Panc1 (cell line): ENCODE measurements at regions not wholly inside any gene's neighbourhood (a gene's known extent, or its start where the extent isn't known, plus 50 kb on each side); places are given as distances from the start of the nearest gene placed in this dataset.

Source experiments
- ATAC-seq: fragments of 200-7000 bp; cut with Tn5 transposase; 2 replicates; pipeline ENCODE4 v1.9.1; 2020; ENCODE audit warnings: mild to moderate bottlenecking, moderate library complexity
- BruUV-seq: library from RNA; stranded (reverse); fragments of 400-500 nt; replicated peaks from 2 replicates; lab custom pipeline; 2021; lab: Mats Ljungman, UMichigan
- CTCF ChIA-PET: fragments of 300-600 bp; sonication (Branson Sonifier 250); formaldehyde crosslinking; loops from one replicate; lab custom pipeline; 2022; ENCODE audit warnings: antibody characterized with exemption; lab: Charles Lee
- POLR2A ChIA-PET: fragments of 300-600 bp; sonication (Branson Sonifier 250); formaldehyde crosslinking; loops from one replicate; lab custom pipeline; 2022; ENCODE audit warnings: antibody characterized with exemption; lab: Charles Lee
- DNase-seq: peaks from one replicate; pipeline ENCODE4 v3.0.0-alpha.2; 2010; ENCODE audit warnings: low read depth, low spot score
- H3K27ac ChIP-seq: 2 replicates; pipeline ENCODE4 v1.5.1; 2011; ENCODE audit warnings: mild to moderate bottlenecking, low read length, inconsistent platforms
- H3K27me3 ChIP-seq: fragments of 200-500 bp; sonication (Bioruptor generic); 2 replicates; pipeline ENCODE4 v1.6.0; 2014; ENCODE audit warnings: low read length, inconsistent platforms; ENCODE audit not compliant: control insufficient read depth, insufficient read depth
- H3K36me3 ChIP-seq: fragments of 200-500 bp; sonication (Bioruptor generic); 2 replicates; pipeline ENCODE4 v1.5.1; 2014; ENCODE audit warnings: inconsistent platforms, mild to moderate bottlenecking, low read length, moderate library complexity; ENCODE audit not compliant: control insufficient read depth, insufficient read depth
- H3K4me1 ChIP-seq: 2 replicates; pipeline ENCODE4 v1.5.1; 2011; ENCODE audit warnings: inconsistent platforms, mild to moderate bottlenecking, low read length, moderate library complexity; ENCODE audit not compliant: control insufficient read depth, insufficient read depth
- H3K4me3 ChIP-seq, 2 experiments: 2 replicates each; pipeline ENCODE4 v1.5.1; 2011 to 2012; ENCODE audit warnings: low read depth in 2 of 2, low read length in 2 of 2, mild to moderate bottlenecking in 2 of 2, inconsistent platforms in 1 of 2, moderate library complexity in 1 of 2
- H3K9me3 ChIP-seq: fragments of 200-500 bp; sonication (Bioruptor generic); 2 replicates; pipeline ENCODE4 v1.5.1; 2014; ENCODE audit warnings: low read depth, mild to moderate bottlenecking, inconsistent platforms, low read length, moderate library complexity; ENCODE audit not compliant: control insufficient read depth, insufficient read depth
- POLR2AphosphoS5 ChIP-seq: IDR thresholded peaks from 2 replicates; pipeline ENCODE4 v1.6.1; 2012; ENCODE audit warnings: mild to moderate bottlenecking, low read depth, low read length, moderate library complexity
- SIN3A ChIP-seq: IDR thresholded peaks from 2 replicates; pipeline ENCODE4 v1.6.1; 2012; ENCODE audit warnings: low read depth, mild to moderate bottlenecking, low read length, moderate library complexity, borderline replicate concordance; ENCODE audit not compliant: insufficient read depth
- TCF7L2 ChIP-seq: IDR thresholded peaks from 2 replicates; pipeline ENCODE4 v1.6.1; 2011; ENCODE audit warnings: mild to moderate bottlenecking, low read depth, low read length, inconsistent platforms
- in situ Hi-C: cut with HindIII; loops from 2 replicates; pipeline ENCODE4 v1.10.0; 2016; ENCODE audit warnings: low sequenced_read_pairs, low pct_unique_long_range_greater_than_20kb
- intact Hi-C: fragments of 100-400 bp; cut with micrococcal nuclease; formaldehyde crosslinking; loops from one replicate; pipeline ENCODE4 v1.10.0; 2022; ENCODE audit not compliant: unreplicated experiment
- TF ChIP-seq, protein P1 (sequence below), 2 experiments: IDR thresholded peaks; 2 replicates each; pipeline ENCODE4 v1.6.1; 2011 to 2012; ENCODE audit warnings: low read depth in 2 of 2, control low read depth in 1 of 2, low read length in 1 of 2, mild to moderate bottlenecking in 1 of 2, moderate library complexity in 1 of 2; ENCODE audit not compliant: insufficient read depth in 1 of 2
- TF ChIP-seq, protein P2 (sequence below): fragments of 450-650 bp; IDR thresholded peaks from 2 replicates; pipeline ENCODE4 v1.5.1; 2017; ENCODE audit warnings: mild to moderate bottlenecking

DNA sequence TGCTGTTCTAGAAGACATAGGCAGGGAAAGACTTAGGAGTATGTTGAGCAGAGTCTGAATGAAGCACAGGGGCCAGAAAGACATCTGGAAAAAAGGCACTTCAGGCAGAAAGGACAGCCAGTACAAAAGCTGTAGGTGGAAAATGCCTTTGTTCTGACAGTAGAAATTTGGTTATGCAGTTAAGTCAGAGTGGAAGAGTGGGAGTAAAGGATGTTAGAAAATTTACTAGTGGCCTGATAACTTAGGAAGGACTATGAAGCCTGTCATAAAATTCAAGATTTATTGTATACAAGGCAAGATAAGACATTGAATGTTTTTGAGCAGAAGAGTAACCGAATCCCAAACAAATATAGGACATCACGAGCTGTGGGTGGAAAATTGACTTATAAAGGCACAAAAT lies 987.9 kb downstream of the PLA2G4A start:
- DNase-seq (no peak), ATAC-seq (no peak)
- TF ChIP-seq, protein P1, sequence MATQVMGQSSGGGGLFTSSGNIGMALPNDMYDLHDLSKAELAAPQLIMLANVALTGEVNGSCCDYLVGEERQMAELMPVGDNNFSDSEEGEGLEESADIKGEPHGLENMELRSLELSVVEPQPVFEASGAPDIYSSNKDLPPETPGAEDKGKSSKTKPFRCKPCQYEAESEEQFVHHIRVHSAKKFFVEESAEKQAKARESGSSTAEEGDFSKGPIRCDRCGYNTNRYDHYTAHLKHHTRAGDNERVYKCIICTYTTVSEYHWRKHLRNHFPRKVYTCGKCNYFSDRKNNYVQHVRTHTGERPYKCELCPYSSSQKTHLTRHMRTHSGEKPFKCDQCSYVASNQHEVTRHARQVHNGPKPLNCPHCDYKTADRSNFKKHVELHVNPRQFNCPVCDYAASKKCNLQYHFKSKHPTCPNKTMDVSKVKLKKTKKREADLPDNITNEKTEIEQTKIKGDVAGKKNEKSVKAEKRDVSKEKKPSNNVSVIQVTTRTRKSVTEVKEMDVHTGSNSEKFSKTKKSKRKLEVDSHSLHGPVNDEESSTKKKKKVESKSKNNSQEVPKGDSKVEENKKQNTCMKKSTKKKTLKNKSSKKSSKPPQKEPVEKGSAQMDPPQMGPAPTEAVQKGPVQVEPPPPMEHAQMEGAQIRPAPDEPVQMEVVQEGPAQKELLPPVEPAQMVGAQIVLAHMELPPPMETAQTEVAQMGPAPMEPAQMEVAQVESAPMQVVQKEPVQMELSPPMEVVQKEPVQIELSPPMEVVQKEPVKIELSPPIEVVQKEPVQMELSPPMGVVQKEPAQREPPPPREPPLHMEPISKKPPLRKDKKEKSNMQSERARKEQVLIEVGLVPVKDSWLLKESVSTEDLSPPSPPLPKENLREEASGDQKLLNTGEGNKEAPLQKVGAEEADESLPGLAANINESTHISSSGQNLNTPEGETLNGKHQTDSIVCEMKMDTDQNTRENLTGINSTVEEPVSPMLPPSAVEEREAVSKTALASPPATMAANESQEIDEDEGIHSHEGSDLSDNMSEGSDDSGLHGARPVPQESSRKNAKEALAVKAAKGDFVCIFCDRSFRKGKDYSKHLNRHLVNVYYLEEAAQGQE (IDR thresholded peaks at IDR 0.05; ENCODE audit: insufficient read depth in 1 of 2, low read depth in 2 of 2, low read length in 1 of 2): no peak
- TF ChIP-seq, protein P2, sequence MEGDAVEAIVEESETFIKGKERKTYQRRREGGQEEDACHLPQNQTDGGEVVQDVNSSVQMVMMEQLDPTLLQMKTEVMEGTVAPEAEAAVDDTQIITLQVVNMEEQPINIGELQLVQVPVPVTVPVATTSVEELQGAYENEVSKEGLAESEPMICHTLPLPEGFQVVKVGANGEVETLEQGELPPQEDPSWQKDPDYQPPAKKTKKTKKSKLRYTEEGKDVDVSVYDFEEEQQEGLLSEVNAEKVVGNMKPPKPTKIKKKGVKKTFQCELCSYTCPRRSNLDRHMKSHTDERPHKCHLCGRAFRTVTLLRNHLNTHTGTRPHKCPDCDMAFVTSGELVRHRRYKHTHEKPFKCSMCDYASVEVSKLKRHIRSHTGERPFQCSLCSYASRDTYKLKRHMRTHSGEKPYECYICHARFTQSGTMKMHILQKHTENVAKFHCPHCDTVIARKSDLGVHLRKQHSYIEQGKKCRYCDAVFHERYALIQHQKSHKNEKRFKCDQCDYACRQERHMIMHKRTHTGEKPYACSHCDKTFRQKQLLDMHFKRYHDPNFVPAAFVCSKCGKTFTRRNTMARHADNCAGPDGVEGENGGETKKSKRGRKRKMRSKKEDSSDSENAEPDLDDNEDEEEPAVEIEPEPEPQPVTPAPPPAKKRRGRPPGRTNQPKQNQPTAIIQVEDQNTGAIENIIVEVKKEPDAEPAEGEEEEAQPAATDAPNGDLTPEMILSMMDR: no peak
- TF ChIP-seq SIN3A: no peak
- TF ChIP-seq TCF7L2: no peak
- TF ChIP-seq POLR2AphosphoS5: no peak
- no peak overlapping the region for H3K27ac ChIP-seq
- intact Hi-C loops: no loop called here
- in situ Hi-C loops: no loop called here
- no peak overlapping the region for H3K4me3 ChIP-seq
- no peaks in the 10 kb centered on the region for H3K9me3 ChIP-seq
- H3K27me3 ChIP-seq: no peaks in the 10 kb centered on the region
- no peaks in the 10 kb centered on the region; the same call in 1 of the 2 replicates for H3K36me3 ChIP-seq
- ChIA-PET POLR2A (no interaction called here), CTCF (no interaction called here)
- BruUV-seq: no TSS peak
- H3K4me1 ChIP-seq: no peaks in the 10 kb centered on the region

DNA sequence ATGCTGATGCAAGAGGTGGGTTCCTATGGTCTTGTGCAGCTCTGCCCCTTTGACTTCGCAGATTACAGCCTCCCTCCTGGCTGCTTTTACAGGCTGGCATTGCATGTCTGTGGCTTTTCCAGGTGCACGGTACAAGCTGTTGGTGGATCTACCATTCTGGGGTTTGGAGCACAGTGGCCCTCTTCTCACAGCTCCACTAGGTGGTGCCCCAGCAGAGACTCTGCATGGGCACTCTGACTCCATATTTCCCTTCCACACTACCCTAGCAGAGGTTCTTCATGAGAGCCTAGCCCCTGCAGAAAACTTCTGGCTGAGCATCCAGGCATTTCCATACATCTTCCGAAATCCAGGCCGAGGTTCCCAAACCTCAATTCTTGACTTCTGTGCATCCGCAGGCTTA lies 989.0 kb downstream of the PLA2G4A start:
- BruUV-seq: no TSS peak
- intact Hi-C loops (no loop called here), in situ Hi-C loops (no loop called here)
- no peak for TF ChIP-seq TCF7L2
- TF ChIP-seq, protein P2: no peak
- TF ChIP-seq POLR2AphosphoS5: no peak
- no peak for TF ChIP-seq SIN3A
- TF ChIP-seq, protein P1 (IDR thresholded peaks at IDR 0.05; ENCODE audit: insufficient read depth in 1 of 2, low read depth in 2 of 2, low read length in 1 of 2): no peak
- Histone ChIP-seq H3K4me1 (no peaks in the 10 kb centered on the region), H3K36me3 (no peaks in the 10 kb centered on the region; the same call in 1 of the 2 replicates), H3K4me3 (no peak overlapping the region), H3K27me3 (no peaks in the 10 kb centered on the region), H3K9me3 (no peaks in the 10 kb centered on the region), H3K27ac (no peak overlapping the region)
- DNase-seq: no peak
- ChIA-PET CTCF (no interaction called here), POLR2A (no interaction called here)
- no peak for ATAC-seq
